ENCODE measurements at regions not wholly inside any gene's neighbourhood (a gene's known extent, or its start where the extent isn't known, plus 50 kb on each side); places are given as distances from the start of the nearest gene placed in this dataset.
A peak's percentile ranks its signal among the peaks of the same experiment; 100 is the strongest.

DNA sequence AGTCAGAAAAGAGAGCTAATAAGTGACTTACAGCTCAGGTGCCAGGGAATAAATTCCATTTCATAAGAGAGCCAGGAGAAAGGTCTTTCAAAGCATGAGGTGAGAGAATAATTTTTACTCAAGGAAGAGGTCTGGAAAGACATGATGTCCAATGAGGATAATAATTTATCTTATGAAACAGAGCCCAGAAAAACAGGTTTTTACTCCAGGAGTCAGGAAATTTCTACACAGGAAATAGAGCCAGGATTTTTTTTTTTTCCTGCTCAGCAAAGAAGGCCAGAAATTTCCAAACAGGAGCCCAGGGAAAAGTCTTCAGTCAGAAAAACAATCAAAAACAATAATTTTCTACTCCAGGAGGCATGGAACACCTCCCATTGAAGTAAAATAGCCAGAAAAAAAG lies 1185.7 kb upstream of the TSPY4 start:
- H3K27ac Mint-ChIP-seq, result no peak overlapping the region
- ATAC-seq (no peak), DNase-seq (ENCODE audit: low spot score in 2 of 2) (no peak)
- no peaks in the 10 kb centered on the region for H3K36me3 Mint-ChIP-seq
- H3K9me3 Mint-ChIP-seq, result no peaks in the 10 kb centered on the region

DNA sequence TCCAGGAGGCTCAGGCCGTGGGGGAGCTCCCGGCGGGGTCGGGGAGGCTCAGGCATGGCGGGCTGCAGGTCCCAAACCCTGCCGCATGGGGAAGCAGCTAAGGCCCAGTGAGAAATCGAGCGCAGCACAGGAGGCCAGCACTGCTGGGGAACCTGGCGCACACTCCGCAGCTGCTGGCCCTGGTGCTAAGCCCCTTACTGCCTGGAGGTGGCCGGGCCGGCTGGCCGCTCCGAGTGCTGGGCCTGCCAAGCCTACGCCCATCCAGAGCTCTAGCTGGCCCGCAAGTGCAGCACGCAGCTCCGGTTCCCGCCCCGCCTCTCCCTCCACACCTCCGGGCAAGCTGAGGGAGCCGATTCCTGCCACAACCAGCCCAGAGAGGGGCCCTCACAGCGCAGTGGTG lies 1208.7 kb upstream of the TSPY4 start:
- Mint-ChIP-seq H3K9me3 (no peaks in the 10 kb centered on the region), H3K36me3 (no peaks in the 10 kb centered on the region), H3K27ac (no peak overlapping the region)
- no peak for DNase-seq (ENCODE audit: low spot score in 2 of 2)
- ATAC-seq, result no peak

DNA sequence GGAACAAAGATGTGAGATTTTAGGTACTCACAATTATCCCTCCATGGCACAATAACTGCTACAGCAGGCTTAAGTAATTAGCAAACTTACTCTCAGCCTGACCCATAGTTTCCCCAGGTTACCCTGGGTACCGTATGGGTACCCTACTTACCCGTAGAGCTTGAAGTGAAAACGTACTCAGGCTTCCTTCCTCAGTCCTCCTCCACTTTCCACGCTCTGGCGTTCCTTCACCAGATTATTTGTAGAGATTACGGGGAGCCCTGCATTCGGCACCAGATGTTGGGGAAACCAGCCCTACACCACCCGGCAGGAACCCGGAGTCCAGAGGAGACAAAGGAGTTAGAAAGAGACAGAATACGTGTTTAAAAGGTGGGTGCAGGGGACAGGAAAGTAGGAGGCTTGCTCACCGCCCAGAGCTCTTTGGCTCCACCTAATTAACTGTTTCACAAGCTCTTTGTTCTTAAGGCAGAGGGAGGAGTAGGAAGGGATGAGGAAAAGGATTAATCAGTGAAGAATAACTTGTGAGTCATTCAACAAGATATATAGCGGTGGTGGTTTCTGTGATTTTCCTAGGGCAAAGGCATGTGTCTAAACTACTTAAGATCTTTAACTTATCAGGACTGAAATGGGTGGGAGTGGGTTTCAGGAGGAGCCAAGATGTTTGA lies 1211.2 kb upstream of the TSPY4 start:
- H3K36me3 Mint-ChIP-seq, result no peaks in the 10 kb centered on the region
- no peaks in the 10 kb centered on the region for H3K9me3 Mint-ChIP-seq
- H3K27ac Mint-ChIP-seq, result no peak overlapping the region
- DNase-seq (ENCODE audit: low spot score in 2 of 2), result no peak
- no peak for ATAC-seq

DNA sequence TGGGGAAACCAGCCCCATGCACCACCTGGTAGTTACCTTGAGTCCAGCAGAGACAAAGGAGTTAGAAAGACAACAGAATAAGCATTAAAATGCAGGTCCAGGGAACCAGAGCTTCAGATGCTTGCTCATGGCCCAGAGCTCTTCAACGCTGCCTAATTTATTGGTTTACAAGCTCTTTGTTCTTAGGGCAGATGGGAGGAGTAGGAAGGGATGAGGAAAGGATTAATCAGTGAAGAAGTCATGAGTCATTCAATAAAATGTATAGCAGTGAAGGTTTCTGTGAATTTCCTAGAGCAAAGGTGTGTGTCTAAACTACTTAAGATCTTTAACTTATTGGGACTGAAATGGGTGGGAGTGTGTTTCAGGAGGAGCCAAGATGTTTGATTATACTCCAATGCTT lies 1210.3 kb upstream of the AMELY start:
- no peak for DNase-seq (ENCODE audit: low spot score in 2 of 2)
- Mint-ChIP-seq H3K36me3 (no peaks in the 10 kb centered on the region), H3K27ac (no peak overlapping the region), H3K9me3 (no peaks in the 10 kb centered on the region)
- no peak for ATAC-seq

DNA sequence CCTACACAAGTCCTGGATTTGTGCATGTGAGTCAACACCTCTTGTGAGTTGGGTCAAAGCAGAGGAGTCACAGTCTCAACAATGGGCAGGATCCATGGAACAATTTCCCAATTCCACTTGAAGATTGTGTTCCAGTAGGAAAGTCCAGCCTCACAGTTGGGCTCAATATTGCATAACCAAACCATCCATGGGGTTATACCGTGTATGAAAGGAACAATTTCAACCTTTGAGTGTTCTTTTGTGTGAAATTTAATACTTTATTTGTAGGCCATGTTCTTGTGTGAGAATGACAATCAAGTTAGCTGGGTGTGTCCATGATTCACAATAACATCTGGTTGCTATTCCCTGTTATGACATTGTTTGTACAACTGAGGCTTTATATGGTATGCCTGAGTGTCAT lies 1182.9 kb upstream of the AMELY start:
- ATAC-seq (no peak), DNase-seq (ENCODE audit: low spot score in 2 of 2) (no peak)
- H3K27ac Mint-ChIP-seq, result no peak overlapping the region

DNA sequence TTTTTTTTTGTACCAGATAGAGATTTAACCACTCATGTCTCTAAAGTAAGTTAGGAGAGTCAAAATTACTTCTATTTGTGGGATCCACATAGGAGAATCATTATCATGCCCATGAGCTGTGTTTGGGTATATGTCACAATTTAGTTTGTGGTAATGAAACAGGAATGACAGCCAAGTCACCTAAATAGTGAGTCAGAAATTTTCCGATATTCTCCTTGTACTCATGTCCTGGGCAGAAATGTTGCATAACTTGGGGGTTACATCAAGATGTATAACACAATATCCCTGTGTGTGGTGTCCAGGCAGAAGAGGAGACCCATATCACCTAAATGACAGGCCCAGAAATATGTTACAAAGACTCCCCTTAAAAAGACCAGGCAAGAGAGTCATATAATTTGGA lies 1181.4 kb upstream of the AMELY start:
- Mint-ChIP-seq H3K9me3 (no peaks in the 10 kb centered on the region), H3K36me3 (no peaks in the 10 kb centered on the region), H3K27ac (no peak overlapping the region)
- ATAC-seq (no peak), DNase-seq (ENCODE audit: low spot score in 2 of 2) (no peak)

More for the DNA sequence above, 1182.9 kb upstream of the AMELY start:
- Mint-ChIP-seq H3K9me3 (no peaks in the 10 kb centered on the region), H3K36me3 (no peaks in the 10 kb centered on the region)

DNA sequence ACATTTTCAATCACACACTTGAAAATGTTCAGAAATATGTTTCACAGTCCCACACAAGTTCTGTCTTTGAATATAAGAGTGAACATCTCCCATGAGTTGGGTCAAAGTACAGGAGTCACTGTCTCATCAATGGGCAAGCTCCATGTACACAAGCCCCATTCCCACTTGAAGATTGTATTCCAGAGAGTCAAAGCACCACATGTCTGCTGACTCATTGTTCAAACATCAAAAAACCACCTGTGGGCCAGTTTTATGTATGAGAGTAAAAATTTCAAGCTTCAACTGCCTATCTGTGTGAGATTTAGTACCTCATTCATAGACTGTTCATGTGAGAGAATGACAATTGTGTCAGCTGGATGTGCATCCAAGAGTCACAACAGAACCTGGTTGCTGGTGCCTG lies 1174.4 kb upstream of the AMELY start:
- no peak for ATAC-seq
- peaks cover 0 to 5% of the 10 kb centered on the region in 2 donors for H3K36me3 Mint-ChIP-seq
- no peak for DNase-seq (ENCODE audit: low spot score in 2 of 2)
- H3K27ac Mint-ChIP-seq, result no peak overlapping the region
- peaks cover 3 to 4% of the 10 kb centered on the region in 2 donors for H3K9me3 Mint-ChIP-seq

DNA sequence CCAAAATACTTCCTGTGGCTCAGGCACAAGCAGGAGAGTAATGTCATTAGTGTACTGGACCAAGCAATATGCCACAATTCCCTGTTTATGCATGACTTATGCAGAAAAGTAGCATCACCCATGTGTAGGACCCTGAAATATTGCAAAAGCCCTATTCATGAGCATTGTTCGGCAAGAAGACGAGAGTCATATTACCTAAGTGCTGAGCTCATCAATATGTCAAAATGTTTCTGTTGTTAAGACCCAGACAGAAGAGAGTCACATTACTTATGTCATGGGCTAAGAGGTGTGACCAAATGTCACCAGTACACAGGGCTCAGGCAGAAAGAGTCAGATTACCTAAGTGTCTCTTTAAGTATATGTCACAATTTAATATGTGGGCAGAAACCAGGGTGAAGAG lies 1172.6 kb upstream of the AMELY start:
- DNase-seq (ENCODE audit: low spot score in 2 of 2) (no peak), ATAC-seq (no peak)
- H3K9me3 Mint-ChIP-seq, result peaks cover 5 to 6% of the 10 kb centered on the region in 2 donors
- H3K27ac Mint-ChIP-seq, result no peak overlapping the region
- peaks cover 0 to 7% of the 10 kb centered on the region in 2 donors for H3K36me3 Mint-ChIP-seq

DNA sequence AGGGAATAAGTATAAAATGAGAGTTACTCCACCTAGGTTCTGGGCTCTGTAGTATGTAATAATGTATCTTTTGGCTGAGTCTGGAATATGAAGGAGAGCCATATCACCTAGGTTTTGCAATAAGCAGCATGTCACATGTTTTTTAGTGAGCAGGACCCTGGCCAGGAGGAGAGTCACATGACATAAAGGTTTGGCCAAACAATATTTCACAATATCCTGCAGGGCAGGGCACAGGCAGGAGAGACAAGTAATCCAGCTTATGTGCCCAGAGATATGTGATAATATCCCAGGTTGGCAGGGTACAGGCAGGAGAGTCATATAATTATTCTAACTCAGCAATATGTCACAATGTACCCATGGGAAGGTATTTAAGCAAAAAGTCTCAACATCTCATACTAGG lies 1169.6 kb upstream of the AMELY start:
- ATAC-seq (no peak), DNase-seq (ENCODE audit: low spot score in 2 of 2) (no peak)
- peaks cover 5 to 6% of the 10 kb centered on the region in 2 donors for H3K9me3 Mint-ChIP-seq
- peaks cover 0 to 7% of the 10 kb centered on the region in 2 donors for H3K36me3 Mint-ChIP-seq
- no peak overlapping the region for H3K27ac Mint-ChIP-seq

DNA sequence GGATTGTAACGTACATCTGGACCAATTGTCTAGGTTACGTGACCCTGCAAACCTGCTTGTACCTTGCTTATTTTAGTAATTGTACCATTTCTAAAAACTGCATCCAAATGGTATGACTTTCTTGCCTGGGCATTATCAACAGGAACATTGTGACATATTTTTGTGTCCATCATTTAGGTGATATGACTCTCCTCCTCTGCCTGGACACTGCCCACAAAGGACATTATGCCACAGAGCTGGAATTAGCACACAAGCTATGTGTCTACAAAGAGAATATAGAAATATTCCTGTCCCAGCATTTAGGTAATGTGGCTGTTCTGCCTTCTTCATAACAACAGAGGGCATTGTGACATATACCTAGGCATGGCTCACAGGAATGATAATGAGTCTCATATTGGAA lies 1153.7 kb upstream of the AMELY start:
- no peak overlapping the region for H3K27ac Mint-ChIP-seq
- no peaks in the 10 kb centered on the region for H3K36me3 Mint-ChIP-seq
- ATAC-seq (no peak), DNase-seq (ENCODE audit: low spot score in 2 of 2) (no peak)
- no peaks in the 10 kb centered on the region for H3K9me3 Mint-ChIP-seq

DNA sequence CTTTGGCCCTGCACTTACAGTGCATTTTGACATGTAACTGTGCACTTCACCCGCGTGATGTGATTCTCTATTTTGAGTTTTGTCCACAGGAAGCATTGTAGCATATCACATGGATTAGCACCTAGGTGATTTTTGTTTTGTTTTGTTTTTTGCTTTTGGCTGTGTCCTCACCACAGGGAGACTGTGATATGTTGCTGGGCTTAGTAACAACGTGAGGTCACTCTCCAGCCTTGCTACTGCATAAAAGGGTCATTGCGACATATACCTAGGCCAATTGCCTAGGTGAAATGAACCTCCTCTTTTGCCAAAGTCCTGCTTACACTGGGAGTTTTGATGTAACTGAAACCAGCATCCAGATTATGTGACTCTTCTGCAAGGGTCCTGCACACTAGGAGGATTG lies 1152.9 kb upstream of the AMELY start:
- H3K36me3 Mint-ChIP-seq, result no peaks in the 10 kb centered on the region
- no peaks in the 10 kb centered on the region for H3K9me3 Mint-ChIP-seq
- no peak for DNase-seq (ENCODE audit: low spot score in 2 of 2)
- no peak for ATAC-seq
- no peak overlapping the region for H3K27ac Mint-ChIP-seq

DNA sequence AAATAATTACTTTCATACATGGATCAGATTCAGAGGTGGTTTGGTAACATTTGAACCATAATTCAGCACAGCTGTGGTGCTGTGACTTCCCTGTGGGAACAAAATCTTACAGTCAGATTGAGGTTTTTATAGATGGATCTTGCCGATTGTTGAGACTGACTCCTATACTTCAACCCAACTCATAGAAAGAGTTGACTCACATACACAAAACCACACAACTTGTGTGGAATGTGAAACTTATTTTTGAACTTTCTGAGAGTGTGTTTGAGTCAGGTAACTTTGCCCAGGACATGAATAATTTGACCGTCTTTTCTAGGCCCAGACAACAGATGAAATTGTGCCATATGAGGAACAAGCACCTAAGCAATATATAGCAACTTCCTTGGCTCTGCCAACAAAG lies 1152.4 kb upstream of the AMELY start:
- no peaks in the 10 kb centered on the region for H3K9me3 Mint-ChIP-seq
- no peak overlapping the region for H3K27ac Mint-ChIP-seq
- DNase-seq (ENCODE audit: low spot score in 2 of 2) (no peak), ATAC-seq (peak; percentile 18 to 51)
- H3K36me3 Mint-ChIP-seq, result no peaks in the 10 kb centered on the region

DNA sequence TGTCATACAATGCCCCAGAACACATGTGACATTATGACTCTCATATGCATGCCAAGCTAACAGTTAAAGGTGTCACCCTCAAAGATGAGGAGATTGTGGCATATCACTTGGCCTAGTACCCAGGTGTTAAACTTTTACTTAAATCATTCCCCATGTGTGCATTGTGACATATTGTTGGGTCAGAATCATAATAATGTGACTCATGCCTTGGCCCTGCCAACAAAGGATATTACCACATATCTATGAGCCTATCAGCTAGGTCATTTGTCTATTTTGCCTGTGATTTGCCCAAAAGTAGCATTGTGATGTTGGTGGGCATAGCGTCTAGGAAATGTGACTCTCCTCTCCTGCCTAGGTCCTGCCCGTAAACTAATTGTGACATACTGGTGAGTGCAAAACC lies 1147.1 kb upstream of the AMELY start:
- no peak for ATAC-seq
- H3K36me3 Mint-ChIP-seq, result no peaks in the 10 kb centered on the region
- H3K9me3 Mint-ChIP-seq, result no peaks in the 10 kb centered on the region
- H3K27ac Mint-ChIP-seq, result no peak overlapping the region
- no peak for DNase-seq (ENCODE audit: low spot score in 2 of 2)

DNA sequence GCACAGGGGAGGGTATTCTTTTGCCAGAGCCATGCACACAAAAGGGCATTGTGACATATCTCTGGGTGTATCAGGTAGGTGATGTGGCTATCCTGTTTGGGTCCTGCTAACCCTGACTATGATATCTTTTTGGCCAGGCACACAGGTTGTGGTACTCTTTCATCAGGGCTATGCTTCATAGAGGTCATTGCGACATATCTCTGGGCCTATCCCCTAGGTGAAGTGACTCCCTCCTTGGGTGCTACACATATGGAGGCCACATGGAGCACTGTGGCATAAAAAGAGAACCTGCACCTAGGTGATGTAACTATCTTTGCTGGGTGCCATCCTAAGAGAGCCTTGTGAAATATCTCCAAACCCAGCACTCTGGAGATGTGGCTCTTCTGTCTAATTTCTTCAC lies 1139.8 kb upstream of the AMELY start:
- no peak overlapping the region for H3K27ac Mint-ChIP-seq
- no peak for DNase-seq (ENCODE audit: low spot score in 2 of 2)
- no peaks in the 10 kb centered on the region for H3K9me3 Mint-ChIP-seq
- no peaks in the 10 kb centered on the region for H3K36me3 Mint-ChIP-seq
- ATAC-seq, result no peak

DNA sequence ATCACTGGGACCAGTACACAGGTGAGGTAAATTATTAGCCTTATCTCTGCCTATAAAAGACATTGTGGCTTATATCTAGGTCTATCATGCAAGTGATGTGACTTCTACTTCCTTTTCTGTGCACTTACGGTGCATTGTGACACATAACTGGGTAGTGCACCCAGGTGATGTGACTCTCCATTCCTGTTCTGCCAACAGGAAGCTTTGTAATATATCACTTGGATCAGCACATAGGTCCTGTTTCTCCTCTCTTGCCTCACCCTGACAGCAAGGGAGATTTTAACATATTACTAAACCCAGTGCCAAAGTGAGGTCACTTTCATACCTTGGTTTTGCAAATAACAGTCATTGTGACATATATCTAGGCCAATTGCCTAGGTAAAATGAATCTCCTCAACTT lies 1129.7 kb upstream of the AMELY start:
- DNase-seq (ENCODE audit: low spot score in 2 of 2) (no peak), ATAC-seq (no peak)
- no peaks in the 10 kb centered on the region for H3K36me3 Mint-ChIP-seq
- H3K27ac Mint-ChIP-seq, result no peak overlapping the region
- H3K9me3 Mint-ChIP-seq, result no peaks in the 10 kb centered on the region

DNA sequence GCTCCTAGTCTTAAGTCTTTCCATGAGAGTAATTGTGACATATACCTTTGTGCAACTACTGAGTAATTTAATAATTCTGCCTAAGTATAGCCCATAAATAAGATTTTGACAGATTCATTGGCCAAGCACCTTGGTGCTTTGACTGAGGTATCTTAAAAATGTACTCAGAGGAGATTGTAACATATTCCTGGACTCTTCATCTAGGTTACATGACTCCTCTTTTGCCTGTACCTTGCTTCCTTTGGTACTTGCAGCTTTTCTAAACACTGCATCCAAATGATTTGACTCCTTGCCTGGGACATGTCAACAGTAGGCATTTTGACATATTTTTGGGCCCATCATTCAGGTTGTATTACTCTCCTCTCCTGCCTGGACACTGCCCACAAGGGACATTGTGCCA lies 1125.0 kb upstream of the AMELY start:
- no peak for DNase-seq (ENCODE audit: low spot score in 2 of 2)
- H3K36me3 Mint-ChIP-seq, result no peaks in the 10 kb centered on the region
- no peak overlapping the region for H3K27ac Mint-ChIP-seq
- ATAC-seq, result no peak
- H3K9me3 Mint-ChIP-seq, result no peaks in the 10 kb centered on the region

DNA sequence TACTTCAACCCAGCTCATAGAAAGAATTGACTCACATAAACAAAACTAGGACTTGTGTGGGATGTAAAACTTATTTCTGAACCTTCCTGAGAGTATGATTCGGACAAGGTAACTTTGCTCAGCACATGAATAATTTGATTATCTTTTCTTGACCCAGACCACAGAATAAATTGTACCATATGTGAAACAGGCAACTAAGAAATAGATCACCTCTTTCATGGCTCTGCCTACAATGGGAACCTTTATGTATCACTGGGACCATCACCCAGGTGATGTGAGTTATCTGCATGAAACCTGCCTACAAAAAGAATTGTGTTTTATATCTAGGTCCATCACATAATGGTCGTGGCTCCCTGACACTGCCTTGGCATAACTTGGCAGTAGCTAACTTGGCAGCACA lies 1124.1 kb upstream of the AMELY start:
- ATAC-seq (peak; percentile 24 to 62), DNase-seq (ENCODE audit: low spot score in 2 of 2) (no peak)
- Mint-ChIP-seq H3K36me3 (no peaks in the 10 kb centered on the region), H3K27ac (no peak overlapping the region), H3K9me3 (no peaks in the 10 kb centered on the region)

DNA sequence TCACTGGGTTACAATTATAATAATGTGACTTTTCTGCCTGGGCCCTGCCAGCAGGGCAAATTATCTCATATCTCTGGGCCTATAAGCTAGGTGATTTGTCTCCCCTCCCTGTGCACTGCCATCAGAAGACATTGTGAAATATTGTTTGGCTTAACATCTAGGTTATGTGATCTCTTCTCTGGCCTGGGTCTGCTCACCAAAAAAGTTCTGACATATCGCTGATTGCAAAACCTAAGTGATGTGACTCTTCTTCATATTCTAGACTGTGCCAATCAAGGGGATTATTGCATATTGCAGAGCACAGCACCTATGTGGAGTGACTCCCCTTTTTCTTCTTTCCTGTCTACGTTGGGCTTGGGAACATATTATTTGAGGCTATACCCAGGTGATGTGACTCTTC lies 1123.1 kb upstream of the AMELY start:
- ATAC-seq (no peak), DNase-seq (ENCODE audit: low spot score in 2 of 2) (no peak)
- Mint-ChIP-seq H3K27ac (no peak overlapping the region), H3K36me3 (no peaks in the 10 kb centered on the region), H3K9me3 (no peaks in the 10 kb centered on the region)

DNA sequence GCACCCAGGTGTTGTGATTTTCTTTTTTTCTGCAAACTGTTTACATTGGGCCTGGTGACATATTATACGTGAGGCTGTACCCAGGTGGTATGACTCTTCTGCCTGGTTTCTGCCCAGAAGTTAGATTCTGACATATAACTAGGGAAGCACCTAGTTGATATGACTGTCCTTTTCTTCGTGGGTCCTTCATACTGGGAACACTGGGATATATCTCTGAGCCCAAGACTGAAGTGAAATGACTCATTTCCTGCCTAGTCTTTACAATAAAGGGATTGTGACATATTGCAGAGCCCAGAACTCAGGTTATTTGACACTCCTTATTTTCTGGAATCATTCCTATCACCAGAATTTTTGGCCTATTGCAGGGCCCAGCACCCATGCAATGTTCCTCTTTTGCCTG lies 1121.6 kb upstream of the AMELY start:
- no peaks in the 10 kb centered on the region for H3K9me3 Mint-ChIP-seq
- ATAC-seq (peak; percentile 24 to 35), DNase-seq (ENCODE audit: low spot score in 2 of 2) (no peak)
- no peaks in the 10 kb centered on the region for H3K36me3 Mint-ChIP-seq
- no peak overlapping the region for H3K27ac Mint-ChIP-seq

Measured in activated naive CD4-positive, alpha-beta T cell treated with anti-CD3 and anti-CD28 coated beads, Interleukin-2, amount 50 U/mL, for 72 hours (primary cell).